Cardiac septum (tissue), 1 donor: ENCODE measurements at regions not wholly inside any gene's neighbourhood (a gene's known extent, or its start where the extent isn't known, plus 50 kb on each side); places are given as distances from the start of the nearest gene placed in this dataset.
"Not testable (repeated sequence)": the region's sequence is repeated elsewhere in the genome, so short reads cannot be mapped to it uniquely, and the experiment has no call there.

Experiments
- DNase-seq: peaks from one replicate; pipeline ENCODE4 v3.0.0-alpha.2; 2020; ENCODE audit warnings: low spot score
- intact Hi-C: fragments of 100-400 bp; cut with DNase I; formaldehyde crosslinking; loops from one replicate; pipeline ENCODE4 v1.14.0; 2022
- donor health status: DM: no; HTN: no; CAD: no.

DNA sequence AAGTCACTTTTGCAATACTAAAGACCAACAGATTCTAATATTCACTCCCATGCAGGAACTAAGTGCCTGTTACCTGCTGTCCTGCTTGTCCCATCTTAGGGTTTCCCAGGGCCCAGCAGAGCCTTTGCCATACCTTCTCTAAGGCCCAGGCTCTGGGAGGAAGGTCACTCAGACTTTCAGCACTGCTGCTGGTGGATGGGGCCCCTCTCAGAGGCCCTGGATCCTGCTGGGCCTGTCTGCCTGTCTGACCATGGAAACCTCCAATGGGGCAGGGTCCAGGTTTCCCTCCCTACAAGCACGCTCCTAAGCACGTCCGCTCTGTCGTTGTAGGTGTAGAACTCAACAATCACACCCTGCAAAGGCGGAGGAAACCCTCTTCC is 75.1 kb downstream of the RRM2 start:
- intact Hi-C loops = no loop called here
- DNase-seq = no peak

DNA sequence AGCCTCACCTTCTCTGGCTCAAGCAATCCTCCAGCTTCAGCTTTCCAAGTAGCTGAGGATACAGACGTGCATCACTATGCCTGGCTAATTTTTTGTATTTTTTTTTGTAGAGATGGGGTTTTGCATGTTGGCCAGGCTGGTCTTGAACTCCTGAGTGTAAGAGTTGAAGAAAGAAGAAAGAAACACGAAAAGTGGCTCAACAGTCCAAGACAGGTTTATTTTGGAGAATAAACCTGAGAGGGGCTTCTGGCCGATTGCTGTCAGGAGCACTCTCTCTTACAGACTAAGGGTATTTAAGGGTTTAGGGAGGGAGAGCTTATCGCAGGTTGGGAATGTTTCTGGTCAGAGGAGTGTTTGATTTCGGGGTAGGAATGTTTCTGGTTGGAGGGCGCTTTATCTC is 75.9 kb downstream of the RRM2 start:
- intact Hi-C loops, DNase-seq: not testable (repeated sequence)

DNA sequence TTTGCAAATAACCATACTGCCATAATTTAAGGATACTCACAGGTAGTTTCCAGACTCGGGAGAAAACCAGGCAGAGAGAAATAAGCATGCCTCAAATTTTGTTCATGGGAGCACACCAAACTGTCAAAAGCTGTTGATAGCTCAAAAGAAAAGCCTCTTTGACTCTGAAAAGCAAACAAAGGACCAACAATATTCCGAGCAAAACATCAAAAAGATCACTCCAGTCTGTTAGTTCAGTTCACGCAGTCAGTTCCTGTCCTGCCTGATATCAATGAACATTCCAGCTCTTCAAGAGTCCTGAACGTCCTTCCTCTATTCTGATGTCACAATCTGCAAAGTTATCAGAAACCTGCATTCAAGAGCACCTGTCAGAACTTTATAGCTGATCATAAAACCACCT is 78.7 kb downstream of the RRM2 start:
- no peak for DNase-seq
- intact Hi-C loops = no loop called here

DNA sequence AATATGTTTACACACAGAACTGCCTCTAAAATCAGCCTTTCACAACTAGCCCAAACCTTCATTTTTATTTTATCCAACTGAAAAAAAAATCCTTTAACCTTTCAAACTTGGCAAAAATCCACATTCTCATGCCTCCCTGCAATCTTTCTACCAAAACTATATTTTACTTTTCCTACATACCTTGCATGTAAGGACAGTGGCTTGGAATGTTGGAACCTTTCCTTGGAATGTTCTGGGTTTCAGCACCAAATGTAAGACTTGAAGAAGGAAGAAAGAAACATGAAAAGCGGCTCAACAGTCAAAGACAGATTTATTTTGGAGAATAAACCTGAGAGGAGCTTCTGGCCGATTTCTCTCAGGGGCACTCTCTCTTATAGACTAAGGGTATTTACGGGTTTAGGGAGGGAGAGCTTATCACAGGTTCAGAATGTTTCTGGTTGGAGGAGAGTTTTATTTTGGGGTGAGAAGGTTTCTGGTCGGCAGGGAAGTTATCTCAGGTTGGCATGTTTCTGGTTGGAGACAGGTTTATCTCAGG is 79.7 kb downstream of the RRM2 start:
- DNase-seq = no peak
- intact Hi-C loops = no loop called here

DNA sequence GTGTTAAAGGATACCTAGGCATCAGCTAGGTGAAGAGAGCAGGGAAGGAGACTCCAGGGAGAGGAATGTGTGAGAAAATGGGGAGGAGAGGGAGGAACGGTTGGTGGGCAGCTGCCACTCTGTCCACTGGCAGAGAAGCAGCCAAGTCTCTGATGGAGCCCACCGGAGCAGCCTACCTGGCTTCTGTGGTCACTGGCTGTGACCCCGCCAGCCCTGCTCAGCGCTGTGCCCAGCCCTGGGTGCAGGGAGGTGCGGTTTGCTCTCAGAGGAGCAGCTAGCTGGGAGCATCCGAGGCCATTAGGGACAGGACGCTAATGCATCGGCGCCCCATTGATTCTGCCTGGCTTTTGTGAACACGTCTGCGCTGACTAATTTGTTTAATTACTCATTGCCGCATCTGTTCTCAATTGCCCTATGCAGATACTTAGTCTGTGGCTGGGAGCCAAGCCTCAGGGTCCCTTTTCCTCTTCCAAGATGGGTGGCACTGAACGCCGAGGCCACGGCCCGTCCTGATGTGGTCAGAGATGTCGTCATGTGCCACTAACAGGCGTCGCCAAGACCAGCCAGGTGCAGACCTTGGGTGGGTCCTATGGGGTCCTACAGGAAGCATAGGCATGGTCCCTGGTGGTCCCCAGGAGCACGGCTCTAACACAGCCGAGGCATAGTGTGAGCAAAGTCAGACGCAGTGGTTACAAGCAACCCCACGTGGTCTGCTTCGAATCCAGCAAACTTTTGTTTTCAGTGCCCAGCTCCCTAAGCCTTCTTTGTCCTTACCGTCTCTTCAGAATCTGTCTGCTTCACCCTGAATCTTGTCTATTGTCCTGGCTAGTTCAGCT is 82.0 kb downstream of the RRM2 start:
- intact Hi-C loops = no loop called here
- DNase-seq = no peak

DNA sequence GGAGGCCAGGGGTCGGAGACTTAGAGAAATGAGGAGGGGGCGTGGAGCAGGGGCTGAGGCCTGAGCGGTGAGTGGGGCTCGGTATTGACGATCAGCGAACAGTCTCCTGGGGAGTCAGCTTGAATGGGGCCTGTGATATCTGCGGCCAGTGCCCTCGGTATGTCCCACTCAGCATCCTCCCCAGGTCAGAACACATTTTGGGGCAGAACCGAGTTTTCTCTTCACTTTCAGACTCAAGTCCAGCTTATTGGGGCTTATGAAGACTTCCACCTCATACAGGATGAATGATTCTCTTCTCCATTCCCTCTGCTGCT is 82.6 kb downstream of the RRM2 start:
- no peak for DNase-seq
- intact Hi-C loops = no loop called here

DNA sequence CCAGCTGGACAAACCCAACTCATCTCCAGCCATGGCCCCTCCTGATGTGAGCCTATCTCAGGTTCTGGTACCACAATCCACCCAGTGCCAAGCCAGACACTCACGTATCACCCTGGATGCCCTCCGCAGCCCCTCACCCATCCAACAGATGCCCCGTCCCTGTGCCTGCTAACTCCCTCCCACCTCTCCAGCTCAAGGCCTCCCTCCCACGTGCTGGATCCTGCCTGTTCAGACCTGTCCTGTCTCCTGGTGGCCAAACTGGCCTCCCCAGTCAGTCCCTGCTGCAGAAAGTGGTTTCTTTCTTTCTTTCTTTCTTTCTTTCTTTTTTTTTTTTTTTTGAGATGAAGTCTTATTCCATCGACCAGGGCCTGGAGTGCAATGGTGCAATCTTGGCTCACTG is 86.2 kb downstream of the RRM2 start:
- intact Hi-C loops = no loop called here
- no peak for DNase-seq

DNA sequence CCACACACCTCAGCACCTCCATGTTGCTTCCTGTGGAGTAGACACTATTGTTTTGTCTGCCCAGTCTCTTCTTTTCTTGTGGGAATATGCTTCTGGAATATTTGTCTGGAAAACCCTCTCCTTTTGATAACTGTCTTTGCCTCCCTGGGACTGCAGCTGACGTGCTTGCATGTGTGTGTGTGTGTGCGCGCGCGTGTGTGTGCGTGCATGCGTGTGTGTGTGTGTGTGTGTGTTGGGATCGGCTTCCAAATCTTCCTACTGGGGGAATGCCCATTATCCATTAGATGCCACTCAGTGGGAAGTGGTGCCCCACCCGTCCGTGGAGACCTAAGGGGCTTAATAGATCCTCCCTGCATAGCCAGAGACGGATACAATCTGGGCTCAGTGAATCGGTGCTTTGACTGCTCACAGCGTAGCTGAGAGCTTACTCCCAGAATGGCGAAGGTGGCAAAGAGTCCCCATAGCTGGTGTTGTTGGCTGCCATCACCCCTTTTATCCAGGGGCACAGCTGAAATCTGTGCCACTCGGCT is 86.9 kb downstream of the RRM2 start:
- DNase-seq = no peak
- intact Hi-C loops = no loop called here

DNA sequence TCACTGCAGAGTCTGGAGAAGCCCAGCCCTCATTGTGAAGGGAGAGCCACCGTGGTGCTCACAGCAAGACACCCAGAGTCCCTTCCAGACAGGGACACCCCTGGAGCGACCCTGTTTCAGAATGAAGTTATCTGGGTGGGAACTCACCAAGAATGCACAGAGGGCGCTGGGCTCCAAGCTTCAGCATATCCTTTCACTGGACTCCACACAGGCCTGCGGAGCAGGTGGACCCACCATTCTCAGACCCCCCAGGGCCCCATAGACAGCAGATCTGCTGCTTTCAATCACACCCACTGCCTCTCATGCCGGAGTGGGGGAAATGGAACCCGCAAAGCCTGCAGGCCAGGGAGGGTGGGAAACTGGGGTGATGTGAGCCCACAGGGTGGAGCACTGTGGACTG is 87.8 kb downstream of the RRM2 start:
- DNase-seq = no peak
- intact Hi-C loops = no loop called here

DNA sequence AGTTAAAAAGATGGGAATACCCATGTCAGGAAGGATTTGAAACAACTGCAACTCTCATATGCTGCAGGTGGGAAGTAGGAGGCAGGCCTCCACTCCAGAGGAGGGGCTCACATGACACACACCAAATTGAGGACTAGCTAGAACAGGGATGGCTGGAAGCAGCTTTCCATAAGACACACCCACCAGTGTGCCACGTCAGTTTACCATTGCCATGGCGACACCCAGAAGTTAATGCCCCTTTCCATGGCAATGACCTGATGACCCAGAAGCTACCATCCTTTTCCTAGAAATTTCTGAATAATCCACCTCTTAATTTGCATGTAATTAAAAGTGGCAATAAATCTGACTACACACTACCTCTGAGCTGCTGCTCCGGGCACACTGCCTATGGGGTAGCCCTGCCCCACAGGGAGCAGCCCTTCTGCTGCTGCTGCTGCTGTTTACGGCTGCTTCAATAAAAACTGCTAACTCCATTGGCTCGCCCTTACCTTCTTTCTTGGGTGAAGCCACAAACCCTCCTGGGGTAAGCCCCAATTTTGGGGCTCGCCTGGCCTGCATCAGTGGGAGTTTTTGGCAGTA is 89.4 kb downstream of the RRM2 start:
- DNase-seq = no peak
- intact Hi-C loops = no loop called here

DNA sequence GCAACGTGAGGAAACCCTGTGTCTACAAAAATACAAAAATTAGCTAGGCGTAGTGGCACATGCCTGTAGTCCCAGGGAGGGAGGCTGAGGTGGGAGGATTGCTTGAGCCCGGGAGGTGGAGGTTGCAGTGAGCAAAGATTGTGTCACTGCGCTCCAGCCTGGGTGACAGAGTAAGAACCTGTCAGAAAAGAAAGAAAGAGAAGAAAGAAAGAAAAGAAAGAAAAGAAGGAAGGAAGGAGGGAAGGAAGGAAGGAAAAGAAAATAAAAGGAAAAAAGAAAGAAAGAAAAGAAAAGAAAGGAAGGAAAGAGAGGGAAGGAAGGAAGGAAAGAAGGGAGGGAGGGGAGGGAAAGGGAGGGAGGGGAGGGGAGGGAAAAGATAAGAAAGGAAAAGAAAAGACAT is 89.9 kb upstream of the HPCAL1 start:
- DNase-seq = no peak
- intact Hi-C loops = no loop called here

DNA sequence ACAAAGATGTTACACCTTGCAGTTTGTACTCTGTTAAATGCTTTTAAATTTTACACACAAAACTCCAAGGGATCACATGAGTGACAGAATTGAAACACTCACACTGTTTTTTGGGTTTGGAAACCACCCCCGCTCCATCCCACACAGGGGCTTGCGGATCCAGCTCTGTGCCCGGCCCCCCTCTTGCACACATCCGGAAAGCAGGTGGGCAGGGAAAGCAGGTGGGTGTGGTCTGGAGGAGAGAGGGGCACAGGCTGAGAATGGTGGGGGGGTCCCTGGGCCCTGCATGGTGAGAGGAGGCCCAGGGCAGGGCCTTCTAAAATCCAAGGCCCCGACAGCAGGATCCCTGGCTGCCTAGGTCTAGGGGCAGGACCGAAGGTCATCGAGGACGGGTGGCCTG is 88.5 kb upstream of the HPCAL1 start:
- intact Hi-C loops = no loop called here
- no peak for DNase-seq

DNA sequence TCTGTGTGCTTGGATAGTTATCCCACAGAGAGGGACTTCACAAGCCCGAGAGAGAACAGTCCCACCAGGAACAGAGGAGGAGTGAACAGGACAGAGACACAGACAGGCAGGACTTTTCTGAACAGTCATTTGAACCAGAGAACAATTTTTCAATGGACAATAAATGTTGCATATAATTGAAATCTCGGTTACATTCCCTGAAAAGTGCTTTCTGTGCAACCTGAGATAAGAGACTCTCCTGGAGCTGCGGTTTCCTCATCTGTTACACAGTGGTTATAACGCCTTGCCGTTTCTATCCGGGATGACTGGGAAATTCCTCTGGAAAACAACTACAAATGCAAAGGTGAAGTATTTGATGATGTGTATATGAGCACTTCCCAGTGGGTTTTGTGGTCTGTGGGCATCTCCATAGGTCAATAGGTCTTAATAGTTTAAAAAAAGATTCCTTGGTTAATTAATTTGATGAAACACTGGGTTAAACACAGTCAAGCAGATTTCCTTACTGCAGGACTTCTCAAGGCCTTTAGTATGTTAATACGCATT is 87.2 kb upstream of the HPCAL1 start:
- no peak for DNase-seq
- intact Hi-C loops = no loop called here

DNA sequence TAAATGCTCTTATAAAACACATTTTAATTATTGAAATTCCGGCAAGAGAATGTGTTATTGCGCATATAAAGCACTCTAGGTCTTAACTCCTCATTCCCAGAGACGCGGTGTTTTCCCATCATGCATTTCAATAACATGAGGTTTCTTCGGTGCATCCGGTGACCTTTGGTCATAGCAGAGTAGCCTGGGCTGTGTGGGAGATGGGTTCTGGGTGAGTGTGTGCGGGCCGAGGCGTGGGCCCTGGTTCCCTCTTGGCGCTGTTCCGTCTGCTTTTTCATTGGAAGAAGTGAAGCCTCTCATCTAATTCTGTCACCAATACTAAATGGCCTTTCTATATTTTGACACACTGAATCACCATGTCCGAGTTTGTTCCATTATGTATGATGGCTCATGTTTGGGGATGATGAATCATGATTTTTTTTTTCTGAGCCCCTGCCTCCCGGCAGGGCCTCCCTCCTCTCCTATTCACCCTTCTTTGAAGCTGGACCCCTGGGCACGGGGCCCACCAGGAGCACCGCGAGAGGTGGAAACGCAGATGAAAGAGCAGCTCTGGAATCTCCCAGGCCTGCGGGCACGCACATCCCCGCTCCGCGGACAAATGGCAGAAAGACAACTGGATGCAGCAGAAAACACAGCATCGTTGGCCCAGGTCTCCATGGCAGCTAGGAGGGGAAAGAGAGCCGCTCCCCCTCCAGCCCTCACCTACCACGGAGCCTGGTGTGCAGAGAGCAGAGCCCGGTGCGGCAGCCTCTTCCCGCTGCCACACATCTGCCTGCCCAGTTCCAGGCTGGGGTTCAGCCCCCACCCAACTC is 85.8 kb upstream of the HPCAL1 start:
- intact Hi-C loops = no loop called here
- no peak for DNase-seq

DNA sequence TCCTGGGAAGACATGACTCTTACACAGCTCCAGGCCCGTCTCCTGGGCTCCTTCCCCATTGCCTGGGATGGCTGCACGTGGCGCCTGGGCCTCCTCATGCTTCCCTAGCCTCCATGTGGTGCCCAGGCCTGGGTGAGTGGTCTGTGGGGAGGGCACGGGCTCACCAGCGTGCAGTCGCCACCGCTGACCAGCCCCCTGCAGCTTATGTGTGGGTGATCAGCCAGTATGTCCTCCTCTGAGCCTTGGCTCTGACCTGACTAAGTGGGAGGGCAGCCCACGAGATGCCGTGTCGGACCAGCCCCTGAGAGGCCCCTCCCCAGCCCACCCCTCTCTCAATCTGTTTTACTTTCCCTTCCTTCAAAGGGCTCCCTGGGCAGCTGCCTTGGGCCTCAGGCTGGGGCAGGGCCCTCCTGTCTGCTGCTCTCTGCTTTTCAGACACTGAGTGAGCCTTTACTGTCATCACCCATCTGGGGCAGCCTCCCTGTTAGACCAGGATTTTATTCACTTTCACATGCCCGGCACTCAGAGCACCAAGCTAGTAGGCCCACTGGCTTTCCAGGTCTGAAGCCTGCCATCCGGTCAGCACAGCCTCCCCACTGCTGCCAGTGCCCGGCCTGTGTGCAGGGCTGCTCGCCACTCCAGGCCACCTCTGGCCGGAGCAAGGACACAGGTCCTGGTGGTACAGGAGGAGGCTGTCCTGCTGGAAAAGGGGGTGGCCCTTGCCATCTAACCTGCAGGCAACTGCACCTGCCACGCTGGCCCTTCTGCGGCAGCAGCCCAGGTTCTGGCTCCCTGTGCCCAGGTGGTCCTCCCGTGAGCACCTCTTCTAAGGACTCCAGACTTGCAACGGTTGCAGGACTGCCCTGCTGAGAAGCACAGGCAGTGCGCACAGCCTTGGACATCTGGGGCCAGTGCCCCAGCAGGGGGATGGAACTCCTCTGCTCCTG is 84.9 kb upstream of the HPCAL1 start:
- intact Hi-C loops = no loop called here
- DNase-seq = no peak

DNA sequence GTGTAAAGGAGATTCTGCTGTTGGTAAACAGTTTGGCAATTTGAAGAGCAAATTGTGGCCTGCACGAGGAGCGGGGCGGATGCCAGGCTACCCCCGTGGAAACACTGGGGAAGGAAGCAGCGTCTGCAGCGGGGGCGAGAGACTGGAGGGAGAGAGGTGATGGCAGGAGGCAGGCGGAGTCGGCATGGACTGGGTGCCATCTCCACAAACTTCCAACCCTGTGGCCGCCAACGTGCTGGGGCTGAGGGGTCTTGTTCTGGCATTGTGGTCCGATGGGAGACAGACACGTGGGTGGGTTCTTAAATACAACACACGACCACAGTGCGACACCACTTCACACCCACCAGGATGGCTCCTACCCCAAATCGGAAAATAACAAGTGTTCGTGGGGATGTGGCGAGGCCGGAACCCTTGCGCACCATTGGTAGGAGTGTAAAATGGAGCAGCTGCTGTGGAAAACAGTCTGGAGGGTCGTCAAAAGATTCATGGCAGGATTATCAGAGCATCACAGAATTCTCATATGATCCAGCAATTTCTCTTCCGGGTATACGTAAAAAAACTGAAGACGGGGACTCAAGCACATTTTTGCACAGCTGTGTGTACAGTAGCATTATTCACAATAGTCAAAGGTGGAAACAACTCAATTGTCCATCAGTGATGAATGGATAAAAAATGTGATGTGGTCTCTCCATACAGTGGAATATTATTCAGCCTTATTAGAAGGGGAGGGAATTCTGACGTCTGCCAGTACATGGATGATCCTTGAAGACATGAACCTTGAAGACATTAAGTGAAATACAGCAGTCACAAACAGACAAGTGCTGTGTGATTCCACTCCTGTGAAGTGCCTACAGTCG is 82.4 kb upstream of the HPCAL1 start:
- intact Hi-C loops = no loop called here
- DNase-seq = no peak

DNA sequence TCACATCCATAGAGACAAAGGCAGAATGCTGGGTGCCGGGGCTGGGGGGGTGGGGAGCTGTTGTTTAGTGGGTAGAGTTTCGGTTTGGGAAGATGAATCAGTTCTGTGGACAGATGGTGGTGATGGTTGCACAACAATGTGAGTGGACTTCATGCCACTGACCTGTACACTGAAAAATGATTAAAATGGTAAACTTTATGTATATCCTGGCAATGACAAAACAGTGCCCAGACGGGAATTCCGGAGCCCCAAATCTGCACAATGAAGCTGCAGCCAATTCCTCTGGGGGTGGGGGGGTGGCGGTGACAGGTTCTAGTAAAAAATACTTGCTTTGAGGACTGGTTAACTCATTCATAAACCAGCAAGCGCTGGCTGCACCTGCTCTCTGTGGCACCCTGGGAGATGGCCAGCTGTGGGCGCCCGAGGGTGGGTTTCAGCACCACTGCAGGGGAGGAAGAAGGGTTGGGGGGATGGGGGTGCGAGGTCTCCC is 81.8 kb upstream of the HPCAL1 start:
- no peak for DNase-seq
- intact Hi-C loops = no loop called here

DNA sequence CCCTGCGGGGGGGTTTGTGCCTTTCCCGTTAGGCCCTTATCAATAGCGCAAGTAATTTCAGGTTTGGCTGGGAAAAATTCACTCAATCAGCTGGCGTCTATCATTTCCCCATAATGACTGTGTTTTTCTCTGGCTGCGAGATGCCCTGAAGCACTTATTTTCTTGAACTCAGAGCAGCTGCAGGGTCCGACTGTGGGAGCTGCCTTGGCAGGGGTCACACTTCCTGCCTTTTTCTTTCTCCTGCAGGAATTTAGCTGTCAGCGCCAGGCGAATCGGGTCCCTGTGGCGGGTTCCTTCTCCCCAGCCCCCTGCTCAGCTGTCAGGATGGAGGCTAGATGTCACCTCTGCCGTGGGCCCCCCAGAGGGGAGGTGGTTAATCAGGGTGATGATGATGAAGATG is 81.3 kb upstream of the HPCAL1 start:
- DNase-seq = no peak

More for the DNA sequence above, 81.3 kb upstream of the HPCAL1 start:
- intact Hi-C loops = no loop called here
